ENCODE measurements at regions not wholly inside any gene's neighbourhood (a gene's known extent, or its start where the extent isn't known, plus 50 kb on each side); places are given as distances from the start of the nearest gene placed in this dataset.
"Not testable (repeated sequence)": the region's sequence is repeated elsewhere in the genome, so short reads cannot be mapped to it uniquely, and the experiment has no call there.

DNA sequence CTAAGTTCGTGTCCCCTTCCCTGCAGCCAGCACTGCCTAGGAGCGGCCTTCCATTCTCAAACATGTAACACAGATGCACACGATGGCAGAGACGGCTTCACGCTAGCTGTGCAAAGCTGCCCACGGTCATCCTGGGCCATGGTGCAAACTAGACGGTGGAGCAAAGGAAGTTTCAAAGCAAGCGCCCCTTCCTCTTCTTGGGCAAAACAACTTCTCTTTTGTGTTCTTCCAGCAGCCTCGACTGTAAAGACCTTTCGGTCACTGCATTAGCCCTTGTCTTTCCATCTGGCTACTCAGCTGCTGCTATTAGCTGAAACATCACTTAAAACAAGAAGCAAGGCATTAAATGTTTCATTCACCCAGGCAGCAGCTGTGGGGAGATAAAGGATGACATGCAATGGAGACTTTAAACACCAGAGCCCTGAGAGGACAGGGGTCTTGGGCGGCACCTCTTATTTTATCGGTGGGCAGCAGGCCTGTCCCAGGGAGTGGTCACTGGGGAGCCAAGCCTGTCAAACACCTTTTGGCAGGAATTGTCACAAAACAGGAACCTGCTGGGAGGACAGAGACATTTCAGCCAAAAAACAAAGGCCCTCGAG lies 214.8 kb downstream of the KLF6 start:
- no peak for DNase-seq

DNA sequence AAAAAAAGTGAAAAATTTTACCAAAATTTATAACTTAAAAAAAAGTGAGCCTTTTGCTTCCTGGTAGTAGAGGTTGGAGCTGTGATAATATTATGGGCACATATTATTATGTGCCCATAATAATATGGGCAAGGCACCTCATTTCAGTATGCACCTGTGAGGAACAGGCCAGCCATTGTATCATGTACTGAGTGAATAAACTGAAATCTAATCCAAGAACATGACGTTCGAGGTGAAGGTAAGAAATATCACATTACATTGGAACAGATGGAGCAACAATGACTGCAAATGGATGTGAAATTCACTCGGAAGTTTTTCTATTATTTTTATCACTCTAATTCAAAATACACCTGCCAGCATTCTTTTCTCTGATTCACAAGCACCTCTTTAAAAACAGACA lies 216.0 kb downstream of the KLF6 start:
- no peak for DNase-seq

DNA sequence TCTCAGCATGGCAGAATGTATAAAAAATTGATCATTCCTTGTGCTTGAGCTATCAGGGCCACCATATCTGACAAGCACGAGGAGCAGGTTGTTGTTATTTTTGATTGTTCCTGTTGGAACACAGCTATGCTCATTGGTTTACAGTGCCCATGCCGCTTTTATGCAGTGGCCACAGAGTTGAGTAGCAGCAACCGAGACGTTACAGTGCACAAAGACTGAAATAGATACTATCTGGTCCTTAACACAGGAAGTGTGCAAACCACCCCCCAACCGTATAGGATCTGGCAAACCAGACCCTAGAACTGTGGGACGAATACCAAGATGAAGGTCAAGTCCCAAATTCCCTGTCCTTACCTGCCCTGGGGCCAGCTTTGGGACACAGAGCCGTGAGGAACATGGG lies 216.6 kb downstream of the KLF6 start:
- DNase-seq: no peak

DNA sequence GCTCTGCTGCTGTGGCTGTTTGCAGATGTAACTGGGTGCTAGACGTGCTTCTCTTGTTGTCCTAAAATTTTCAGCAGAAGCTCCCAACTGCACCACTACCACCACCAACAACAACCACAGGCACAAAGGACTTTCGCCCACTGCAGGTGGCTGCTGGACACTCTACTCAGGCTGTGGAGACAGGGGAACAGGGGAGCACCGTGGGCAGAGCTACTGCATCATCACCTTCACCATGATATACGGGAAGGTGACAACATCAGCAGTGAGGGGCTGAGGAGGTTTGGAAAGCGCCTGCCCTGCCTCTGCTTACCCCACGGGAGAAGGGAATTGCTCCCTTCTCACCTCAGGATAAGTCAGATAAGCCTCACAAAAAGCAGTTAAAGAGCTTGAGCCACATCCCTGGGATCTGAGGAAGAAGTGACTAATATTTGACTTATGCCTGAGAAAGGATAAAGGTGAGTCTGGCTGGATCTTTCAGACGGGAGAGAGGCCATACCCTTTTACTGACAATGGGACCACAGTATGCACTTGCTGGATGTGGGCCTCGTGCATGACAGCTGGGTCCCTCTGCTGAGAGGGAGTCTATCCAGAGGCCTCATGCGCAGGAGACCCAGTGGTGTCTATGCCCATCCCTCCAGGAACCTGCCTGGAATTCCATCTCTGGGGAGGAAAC lies 217.6 kb downstream of the KLF6 start:
- DNase-seq: no peak

DNA sequence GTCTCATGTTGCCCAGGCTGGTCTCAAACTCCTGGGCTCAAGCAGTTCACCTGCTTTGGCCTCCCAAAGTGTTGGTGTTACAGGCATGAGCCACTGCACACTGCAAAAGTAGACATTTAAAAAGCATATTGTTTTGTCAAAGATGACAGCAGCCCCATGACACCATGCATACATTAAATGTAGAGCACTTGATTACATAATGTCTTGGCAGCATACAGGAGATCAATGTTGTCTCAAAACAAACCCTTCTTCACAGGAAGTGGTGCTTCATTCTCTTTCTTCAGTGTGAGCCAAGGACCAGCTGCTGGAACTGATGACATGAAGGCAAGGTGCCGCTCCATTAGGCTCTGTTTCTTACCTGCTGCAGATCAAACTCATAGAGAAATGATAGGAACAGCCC lies 218.4 kb downstream of the KLF6 start:
- no peak for DNase-seq

DNA sequence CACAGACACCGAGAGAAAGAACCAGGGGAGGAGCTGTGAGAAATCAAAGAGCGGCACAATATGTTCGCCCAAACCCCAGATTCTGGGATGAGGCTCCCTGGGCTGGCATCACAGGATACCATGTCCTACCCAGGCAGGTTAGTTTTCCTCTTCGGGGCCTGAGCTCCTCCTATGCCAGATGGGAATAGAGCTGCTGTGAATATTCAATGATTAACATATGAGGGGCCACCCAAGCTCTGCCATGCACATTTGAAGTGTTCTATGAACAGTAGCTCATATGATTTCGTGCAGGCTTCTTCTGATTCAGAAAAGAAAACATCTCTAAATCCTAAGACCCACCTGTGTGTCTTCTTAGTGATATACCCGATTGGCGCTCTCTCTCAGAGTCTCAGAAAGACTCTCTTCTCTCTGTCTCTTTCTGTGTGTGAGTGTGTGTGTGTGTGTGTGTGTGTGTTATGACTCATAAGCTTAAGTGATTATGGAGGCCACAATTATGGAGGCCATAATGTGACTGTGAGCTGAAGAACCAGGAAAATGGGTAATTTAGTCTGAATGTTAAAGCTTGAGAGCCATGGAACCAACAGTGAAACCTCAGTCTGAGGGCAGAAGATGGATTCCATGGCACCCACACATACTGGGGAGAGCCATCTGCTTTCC lies 220.5 kb downstream of the KLF6 start:
- no peak for DNase-seq

DNA sequence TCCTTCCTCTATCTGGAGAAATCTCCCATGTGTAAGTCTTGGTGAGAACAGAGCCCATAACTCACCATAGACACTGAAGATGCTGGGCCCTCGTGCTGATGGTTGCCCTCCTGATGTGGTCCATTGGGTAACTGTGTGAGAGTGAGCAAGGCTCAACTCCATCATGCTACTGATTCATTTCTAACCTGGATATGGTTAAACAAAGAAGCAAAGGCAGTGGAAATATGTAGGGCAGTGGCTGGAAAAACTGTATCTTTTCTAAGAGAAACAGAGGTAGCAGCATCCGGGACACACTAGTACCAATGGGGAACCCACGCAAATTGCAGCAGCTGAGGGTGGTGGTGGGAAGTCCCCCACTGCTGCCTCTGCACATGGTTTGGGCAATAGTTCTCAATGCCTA lies 221.7 kb downstream of the KLF6 start:
- no peak for DNase-seq

DNA sequence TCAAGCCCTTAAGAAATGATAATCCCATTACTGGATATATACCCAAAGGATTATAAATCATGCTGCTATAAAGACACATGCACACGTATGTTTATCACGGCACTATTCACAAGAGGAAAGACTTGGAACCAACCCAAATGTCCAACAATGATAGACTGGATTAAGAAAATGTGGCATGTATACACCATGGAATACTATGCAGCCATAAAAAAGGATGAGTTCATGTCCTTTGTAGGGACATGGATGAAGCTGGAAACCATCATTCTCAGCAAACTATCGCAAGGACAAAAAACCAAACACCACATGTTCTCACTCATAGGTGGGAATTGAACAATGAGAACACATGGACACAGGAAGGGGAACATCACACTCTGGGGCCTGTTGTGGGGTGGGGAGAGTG lies 224.4 kb downstream of the KLF6 start:
- not testable (repeated sequence) for DNase-seq

DNA sequence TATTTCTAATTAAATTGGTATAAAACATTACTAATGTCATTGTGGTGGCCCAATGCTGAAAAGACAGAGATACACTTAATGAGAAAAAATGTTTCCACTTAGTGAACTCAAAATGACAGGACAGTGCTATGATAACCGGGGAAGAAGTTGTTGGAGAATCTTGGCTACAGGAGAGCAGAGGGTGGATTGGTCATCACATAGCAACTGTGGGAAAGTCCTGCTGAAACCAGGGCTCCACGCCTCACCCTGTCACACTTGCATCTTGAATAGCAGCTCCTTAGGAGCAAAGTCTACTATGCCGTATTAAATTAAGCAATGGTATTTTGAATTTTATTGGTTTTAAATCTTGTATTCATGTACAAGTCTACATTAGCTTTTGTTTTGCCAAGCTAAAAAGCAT lies 225.5 kb downstream of the KLF6 start:
- no peak for DNase-seq

DNA sequence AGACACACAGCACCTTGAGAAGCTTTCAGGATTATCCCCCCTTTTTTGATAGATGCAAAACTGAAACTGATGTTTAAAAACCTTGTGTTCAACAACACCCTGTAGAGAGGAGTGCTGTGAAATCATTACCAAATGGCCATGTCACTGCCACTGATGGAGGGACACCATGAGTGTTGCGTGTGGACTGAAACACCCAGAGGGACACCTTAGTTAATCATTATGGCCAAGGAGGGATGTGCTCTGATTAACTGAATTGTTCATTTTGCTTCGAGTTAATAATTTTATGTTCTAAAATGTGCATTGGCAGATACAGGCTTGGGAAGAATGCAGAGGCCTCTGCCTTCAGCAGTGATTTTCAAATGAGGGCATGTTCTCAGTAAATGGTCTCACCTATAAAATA lies 226.0 kb downstream of the KLF6 start:
- no peak for DNase-seq

DNA sequence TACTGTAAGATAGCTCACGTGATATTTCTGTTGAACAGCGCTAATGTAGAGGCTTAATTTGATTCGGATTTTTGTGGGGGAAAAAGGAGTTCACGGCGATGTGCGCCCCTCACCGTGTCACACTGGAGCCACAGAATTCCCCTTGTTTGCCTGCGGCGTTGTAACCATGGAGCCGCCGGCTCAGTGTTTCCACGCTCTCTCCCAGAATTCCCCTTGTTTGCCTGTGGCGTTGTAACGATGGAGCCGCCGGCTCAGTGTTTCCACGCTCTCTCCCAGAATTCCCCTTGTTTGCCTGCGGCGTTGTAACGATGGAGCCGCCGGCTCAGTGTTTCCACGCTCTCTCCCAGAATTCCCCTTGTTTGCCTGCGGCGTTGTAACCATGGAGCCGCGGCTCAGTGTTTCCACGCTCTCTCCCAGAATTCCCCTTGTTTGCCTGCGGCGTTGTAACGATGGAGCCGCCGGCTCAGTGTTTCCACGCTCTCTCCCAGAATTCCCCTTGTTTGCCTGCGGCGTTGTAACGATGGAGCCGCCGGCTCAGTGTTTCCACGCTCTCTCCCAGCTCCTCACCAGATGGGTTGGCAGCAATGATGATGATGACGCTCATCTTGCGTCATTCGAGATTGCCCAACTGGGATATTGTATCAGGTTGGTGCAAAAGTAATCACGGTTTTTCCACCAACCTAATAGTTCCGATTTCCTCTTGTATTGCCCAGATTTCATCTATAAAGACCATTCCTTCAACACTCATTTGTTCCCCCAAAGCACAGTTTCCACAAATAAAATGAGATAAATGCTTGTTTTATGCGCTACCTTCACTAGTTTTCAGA lies 228.6 kb downstream of the KLF6 start:
- DNase-seq: peak; percentile 16

DNA sequence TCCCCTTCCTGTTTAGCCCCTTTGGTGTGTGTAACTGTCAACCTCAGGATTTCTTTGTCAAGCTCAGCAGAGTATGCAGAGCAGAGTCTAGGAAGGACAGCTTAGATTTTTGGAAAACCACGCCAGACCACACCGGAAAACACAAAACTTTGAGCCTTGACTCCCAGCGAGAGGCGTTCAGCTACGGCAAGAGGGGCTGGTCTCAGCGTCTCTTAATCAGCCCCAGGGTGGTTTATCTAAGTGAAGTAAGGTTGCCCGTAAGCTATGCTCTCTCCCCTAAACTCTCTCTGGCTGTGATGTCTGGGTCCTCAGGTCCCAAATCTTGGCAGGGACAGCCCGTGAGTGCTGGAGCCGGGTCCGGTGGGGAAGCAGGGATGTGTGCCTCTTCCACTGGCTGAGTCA lies 230.9 kb downstream of the KLF6 start:
- peak; percentile 9 for DNase-seq

DNA sequence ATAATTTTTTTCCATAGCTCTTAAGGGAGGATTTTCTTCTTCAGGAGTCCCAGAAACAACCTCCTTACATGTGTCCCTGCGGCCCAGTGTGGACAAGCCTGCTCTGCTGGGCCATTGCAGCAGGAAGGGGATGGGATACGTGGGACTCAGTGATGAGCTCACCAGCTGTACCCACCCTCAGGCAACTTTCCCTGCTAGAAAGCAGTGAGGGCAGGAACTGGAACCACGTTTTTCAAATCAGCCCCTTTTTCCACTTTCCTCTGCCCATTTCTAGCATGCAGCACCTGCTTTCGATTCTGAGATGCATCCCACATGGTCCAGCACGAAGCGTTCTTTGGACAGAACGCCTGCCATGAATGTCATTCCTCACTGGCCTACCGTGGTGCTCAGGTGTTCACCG lies 232.7 kb downstream of the KLF6 start:
- no peak for DNase-seq

DNA sequence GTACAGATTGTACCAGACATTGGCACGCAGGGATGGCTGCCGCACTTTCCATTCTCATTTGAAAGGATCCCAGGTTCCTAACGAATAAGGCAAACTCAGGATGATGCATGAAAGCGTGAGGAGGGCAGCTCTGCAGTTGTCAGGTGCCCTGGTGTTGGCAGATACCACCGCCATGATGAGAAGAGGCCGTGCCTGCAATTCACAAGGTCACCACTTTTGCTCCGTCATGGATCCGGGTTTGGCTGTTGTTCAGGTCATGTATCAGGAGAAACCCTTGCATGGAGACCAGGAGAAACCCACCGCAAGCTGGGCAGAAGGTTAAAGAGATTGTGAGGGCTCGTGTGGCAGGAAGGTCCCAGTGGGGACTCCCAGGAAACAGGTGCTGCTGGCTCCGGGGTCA lies 233.2 kb downstream of the KLF6 start:
- DNase-seq: no peak

DNA sequence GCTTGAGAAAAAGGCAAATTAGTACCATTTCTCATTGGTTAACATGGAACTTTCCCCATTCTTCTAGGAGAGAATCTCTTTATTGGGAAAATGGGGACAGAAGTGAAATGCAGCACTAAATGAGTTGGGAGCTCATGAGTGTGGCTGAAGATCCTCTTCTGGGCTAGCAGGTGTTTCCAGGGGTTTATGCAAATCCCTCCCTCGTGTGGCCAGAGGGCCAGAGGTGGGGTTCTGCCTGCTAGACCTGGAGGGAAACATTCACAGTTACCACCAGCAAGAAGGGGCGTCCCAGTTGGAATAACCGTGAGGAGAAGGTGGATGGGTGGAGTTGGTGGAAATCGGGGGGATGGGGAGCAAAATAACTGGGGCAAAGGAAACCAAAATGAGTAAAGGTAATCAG lies 235.9 kb downstream of the KLF6 start:
- DNase-seq: no peak

DNA sequence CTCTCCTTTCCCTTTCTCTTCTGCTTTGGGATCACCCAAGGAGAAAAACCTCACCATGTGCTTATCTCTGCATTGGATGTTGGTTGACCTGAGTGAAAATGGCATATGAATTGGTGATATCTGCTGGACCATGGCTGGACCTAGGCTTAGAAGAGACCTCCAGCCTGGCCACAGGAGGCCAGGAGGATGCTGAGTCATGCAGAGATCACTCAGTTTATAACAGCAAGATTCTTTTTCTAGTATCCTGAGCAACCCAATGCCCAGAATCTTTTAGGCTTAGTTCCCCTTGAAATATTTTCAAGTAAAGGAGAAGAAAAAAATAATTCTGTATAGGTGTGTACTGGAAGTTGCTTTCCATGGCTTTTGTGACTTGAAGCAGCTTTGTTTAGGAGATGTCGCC lies 236.3 kb downstream of the KLF6 start:
- no peak for DNase-seq

DNA sequence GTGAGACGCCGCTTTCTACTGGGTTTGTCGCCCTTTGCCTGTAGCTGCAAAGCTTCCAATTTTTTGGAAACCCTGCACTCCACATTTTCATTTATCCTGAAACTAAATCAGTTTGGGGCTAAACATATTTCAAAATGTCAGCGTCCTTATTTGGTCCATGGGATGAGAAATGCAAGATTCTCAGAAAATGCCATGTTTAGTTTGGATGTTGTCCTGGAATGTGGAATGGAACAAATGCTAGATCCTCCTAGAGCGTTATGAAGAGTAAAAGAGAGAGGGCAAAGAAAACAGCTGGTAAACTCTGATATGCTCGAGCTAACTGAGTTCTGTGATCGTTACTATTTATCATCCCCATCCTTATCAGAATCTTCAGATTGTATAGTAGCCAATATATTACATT lies 236.9 kb downstream of the KLF6 start:
- DNase-seq: no peak

DNA sequence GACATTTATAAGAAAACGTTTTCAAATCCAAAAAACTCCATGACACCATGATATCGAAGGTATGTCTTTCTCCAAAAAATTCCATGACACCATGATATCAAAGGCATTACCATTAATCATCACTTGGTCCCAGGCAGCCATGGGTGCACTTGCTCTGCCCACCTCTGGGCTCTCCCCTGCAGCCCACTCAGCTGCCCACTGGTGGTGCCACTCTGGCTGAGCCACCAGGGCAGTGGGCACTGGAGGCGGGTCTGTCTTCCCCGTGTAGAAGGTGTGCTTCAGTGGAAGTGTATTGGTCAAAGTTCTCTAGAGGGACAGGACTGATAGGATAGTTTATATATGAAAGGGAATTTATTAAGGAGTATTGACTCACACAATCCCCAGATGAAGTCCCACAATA lies 240.4 kb downstream of the KLF6 start:
- no peak for DNase-seq

DNA sequence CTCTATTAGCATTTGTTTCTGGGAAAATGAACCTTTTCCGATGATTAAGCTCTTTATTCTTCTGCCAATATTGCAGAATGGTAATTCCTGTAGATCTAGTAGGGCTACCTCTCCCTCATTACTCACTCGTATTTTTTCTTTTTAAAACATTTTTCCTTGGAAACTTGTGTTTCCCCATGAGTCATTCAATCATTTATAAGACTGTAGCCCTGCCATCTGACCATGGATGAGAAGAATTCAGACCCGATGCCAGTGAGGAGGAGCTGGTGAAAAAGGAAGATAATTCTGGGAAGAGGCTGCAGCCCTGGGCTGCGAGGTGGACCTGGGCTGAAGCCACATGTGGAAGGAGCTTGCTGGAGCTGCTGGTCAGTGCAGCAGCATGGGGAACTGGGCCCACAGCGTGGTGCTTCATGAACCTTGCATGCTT lies 242.8 kb downstream of the KLF6 start:
- no peak for DNase-seq

DNA sequence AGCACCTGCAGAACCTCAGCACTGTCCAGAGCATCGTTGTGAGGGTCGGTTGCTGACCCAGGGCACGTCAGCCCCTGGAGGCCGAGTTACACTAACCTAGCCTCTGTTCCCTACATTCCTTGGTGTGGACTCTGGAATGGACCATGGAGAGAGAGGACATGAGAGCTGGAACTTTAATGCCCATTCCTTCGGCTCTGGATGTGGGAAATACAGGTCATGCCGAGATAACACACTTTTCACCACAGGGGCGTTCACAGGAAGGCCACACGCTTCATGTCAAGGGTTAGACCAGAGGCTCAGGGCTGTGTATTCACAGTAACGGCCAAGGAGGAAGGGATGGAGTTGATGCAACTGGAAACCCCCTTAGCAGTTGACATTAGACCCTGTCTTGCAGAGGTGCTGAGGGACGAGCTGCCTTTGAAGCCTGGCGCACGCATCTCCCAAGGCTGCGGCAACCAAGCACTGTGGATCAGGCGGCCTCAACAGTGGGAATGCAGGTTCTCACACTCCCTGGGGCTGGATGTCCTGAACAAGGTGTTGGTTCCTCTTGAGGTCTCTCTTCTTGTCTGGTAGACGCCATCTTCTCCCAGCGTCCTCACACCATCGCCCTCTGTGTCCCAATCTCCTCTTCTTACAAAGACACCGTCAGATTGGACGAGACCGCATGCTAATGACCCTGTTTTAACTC lies 245.2 kb downstream of the KLF6 start:
- DNase-seq: no peak

DNA sequence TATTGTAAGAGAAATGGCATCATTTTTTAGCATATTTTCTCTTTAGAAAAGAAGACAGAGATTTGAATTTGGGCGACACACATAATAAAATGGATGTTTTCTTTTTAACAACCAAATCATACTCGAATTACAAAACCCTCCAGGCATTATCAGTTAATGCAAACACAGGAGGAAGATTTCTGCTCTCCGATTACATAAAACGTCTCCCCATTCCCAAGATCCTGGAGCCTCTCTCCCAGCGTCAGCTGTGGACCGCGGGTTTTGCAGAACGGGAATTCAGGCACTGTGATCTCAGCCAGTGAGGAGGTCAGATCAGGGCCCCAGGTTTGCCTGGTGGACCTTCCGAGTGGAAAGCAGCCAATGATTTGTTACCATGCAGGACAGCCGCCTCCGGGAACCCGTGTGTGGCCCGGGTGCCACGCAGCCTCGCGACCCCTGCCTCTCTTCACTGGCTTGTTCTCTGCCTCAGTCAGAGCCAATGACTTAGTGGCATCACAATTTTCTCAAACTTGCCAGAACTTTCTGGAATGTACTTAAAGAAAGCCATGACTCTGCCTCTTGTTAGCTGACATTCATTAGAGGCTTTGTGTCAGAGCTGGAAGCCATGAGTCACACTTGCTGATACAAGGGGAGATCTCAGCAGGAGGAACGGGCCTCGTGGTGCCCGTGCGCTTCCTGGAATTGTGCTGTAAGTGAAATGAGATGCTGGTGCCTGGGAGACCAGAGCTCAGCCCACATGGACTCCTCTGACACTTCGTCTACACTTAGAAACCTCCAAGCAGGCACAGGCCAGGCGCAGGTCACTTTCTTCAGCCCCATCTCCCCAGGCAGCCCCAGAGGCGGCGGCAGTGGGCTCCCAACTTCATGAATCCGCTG lies 246.1 kb downstream of the KLF6 start:
- DNase-seq: peak; percentile 51

DNA sequence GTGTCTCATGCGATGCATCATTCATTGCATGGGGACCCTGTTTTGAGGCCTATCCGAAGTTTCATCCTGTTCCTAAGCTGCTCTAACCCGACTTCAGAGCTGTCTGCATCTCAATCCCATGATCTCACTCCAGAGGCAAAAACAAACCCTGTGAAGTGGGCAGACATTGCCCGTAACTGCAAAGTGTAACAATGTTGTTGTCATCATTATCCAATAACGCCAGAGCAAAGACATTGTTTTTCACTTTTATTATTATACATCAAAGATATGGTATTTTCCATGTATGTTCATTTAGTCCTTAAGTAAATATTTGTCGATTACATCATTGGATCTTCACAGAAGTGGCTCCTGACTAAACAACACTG lies 246.7 kb downstream of the KLF6 start:
- no peak for DNase-seq

Data from suppressor macrophage treated with lipopolysaccharide for 4 hours (primary cell).